HCT116 (cell line): ENCODE measurements at regions not wholly inside any gene's neighbourhood (a gene's known extent, or its start where the extent isn't known, plus 50 kb on each side); places are given as distances from the start of the nearest gene placed in this dataset.

Source experiments
- CEBPB ChIP-seq: IDR thresholded peaks from 2 replicates; pipeline ENCODE4 v1.6.1; 2012; ENCODE audit warnings: low read depth
- CTCF ChIP-seq, 3 experiments: fragments of 200-600 bp in 1 of 3; sonication (generic) in 1 of 3; IDR thresholded peaks in 2 of 3; conservative IDR thresholded peaks in 1 of 3; 2 replicates each; pipeline ENCODE4 v1.5.1; 2012 to 2017; ENCODE audit warnings: low read depth in 2 of 3, low read length in 2 of 3, antibody characterized with exemption in 1 of 3, borderline replicate concordance in 1 of 3, control low read depth in 1 of 3, mild to moderate bottlenecking in 1 of 3, mixed read lengths in 1 of 3, mixed run types in 1 of 3, moderate library complexity in 1 of 3; ENCODE audit not compliant: insufficient read depth in 1 of 3
- POLR2A ChIP-seq: IDR thresholded peaks from 2 replicates; pipeline ENCODE4 v1.7.0; 2011; ENCODE audit warnings: borderline replicate concordance; ENCODE audit not compliant: insufficient read depth, insufficient read length; ENCODE audit errors: extremely low read depth
- SIN3A ChIP-seq: IDR thresholded peaks from 2 replicates; pipeline ENCODE4 v1.6.1; 2012; ENCODE audit warnings: low read depth

DNA sequence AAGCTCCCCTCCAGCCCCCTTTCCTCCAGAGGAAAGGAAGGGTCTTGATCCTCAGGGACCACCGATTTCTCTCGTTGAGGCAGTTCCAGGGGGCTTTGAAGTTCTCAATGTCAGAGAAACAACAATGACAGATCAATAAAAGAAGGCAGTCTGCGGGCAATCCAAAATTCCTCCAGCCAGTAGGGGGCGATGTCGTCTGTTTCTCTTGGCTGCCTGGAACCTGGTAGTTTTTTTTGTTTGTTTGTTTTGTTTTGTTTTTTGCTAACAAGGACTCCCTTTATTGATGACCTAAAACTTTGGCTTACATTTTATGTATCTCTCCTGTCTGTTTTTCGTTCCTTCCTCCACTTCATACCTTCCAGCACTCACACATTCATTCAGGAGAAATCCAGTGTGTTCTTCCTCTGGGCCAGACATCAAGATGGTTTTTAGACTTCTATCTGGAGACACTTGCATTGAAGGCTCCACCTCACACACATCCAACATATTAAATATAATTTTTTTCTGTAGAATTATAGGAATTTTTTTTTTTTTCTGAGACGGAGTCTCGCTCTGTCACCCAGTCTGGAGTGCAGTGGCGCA lies 276.6 kb downstream of the RPLP1 start:
- TF ChIP-seq CTCF (IDR thresholded peaks at IDR 0.05 in 2 of 3, conservative IDR thresholded peaks at IDR 0.05 in 1 of 3; ENCODE audit: borderline replicate concordance in 1 of 3, insufficient read depth in 1 of 3, low read depth in 2 of 3, low read length in 2 of 3) (peak; percentile 42 to 94 (median 83); a peak in 5 of 6 replicates), SIN3A (no peak), CEBPB (no peak), POLR2A (no peak)
